ENCODE measurements at regions not wholly inside any gene's neighbourhood (a gene's known extent, or its start where the extent isn't known, plus 50 kb on each side); places are given as distances from the start of the nearest gene placed in this dataset.
"Not testable (repeated sequence)": the region's sequence is repeated elsewhere in the genome, so short reads cannot be mapped to it uniquely, and the experiment has no call there.

DNA sequence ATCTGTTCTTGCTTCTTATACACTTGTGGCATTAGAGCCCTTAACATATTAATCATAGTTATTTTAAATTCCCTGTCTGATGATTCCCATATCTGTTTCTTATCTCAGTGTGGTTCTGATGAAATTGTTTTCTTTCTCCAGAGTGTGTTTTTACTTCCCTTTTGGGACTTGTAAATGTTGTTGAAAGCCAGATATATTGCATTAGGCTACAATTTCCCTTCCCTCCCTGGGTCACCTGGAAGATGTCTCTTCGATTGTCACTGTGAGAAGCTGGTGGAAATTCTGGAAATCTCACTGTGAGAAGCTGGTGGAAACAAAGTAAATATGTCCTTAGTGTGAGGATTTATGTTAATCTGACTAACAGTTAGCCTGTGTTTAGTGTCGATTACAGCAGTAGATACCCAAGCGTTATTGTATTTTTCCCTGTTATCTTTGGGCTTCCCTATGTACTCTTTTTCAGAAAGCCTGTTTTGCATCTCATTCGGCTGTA is 717.3 kb downstream of the TRHDE start (continued):
- TF ChIP-seq RFX5 (IDR thresholded peaks at IDR 0.05; ENCODE audit: borderline replicate concordance, low read depth, low read length), result no peak

DNA sequence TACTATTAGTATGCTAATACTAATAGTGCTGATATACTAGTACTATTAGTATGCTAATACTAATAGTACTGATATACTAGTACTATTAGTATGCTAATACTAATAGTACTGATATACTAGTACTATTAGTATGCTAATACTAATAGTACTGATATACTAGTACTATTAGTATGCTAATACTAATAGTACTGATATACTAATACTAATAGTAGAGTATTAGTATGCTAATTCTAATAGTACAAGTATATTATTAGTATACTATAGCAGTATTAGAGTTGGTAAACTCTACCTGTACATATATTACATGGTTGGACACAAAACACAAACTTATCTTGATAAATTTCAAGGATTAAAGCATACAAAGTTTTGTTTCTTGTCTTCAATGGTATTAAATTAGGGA is 722.9 kb downstream of the TRHDE start:
- H3K4ac ChIP-seq (replicated peaks; ENCODE audit: insufficient read length, low read depth, low read length); H3K4me2 ChIP-seq (ENCODE audit: insufficient read depth in 1 of 2, low read depth in 2 of 2, low read length in 2 of 2); H3K23me2 ChIP-seq (ENCODE audit: low read depth, low read length); H2BK20ac ChIP-seq (ENCODE audit: low read length); H3K9ac ChIP-seq (replicated peaks in 1 of 4; ENCODE audit: extremely low read depth in 1 of 4, low read depth in 3 of 4, low read length in 3 of 4); H3K27ac ChIP-seq (ENCODE audit: low read depth, low read length); H3K9me3 ChIP-seq (ENCODE audit: insufficient read depth in 2 of 2, low read depth in 1 of 2, low read length in 1 of 2); DNase-seq (ENCODE audit: low read depth in 1 of 2, low spot score in 2 of 2); H4K91ac ChIP-seq (replicated peaks; ENCODE audit: insufficient read length, low read length); H2AK5ac ChIP-seq (ENCODE audit: low read depth, low read length); H4K5ac ChIP-seq (ENCODE audit: insufficient read length, low read depth, low read length); FAIRE-seq; H2BK15ac ChIP-seq (ENCODE audit: low read length); H3K4me3 ChIP-seq (ENCODE audit: extremely low read depth in 1 of 4, insufficient read depth in 2 of 4, low read depth in 3 of 4, low read length in 4 of 4); H3K14ac ChIP-seq (ENCODE audit: insufficient read length); POLR2A ChIA-PET (ENCODE audit: partially characterized antibody); H3K23ac ChIP-seq (ENCODE audit: insufficient read length); H4K8ac ChIP-seq (ENCODE audit: extremely low read depth, insufficient read depth, low read length); H3K36me3 ChIP-seq (ENCODE audit: control insufficient read depth in 2 of 4, insufficient read depth in 4 of 4, low read length in 3 of 4); H3K79me1 ChIP-seq (ENCODE audit: low read depth, low read length); H2AFZ ChIP-seq (ENCODE audit: low read length); H3K18ac ChIP-seq (ENCODE audit: extremely low read depth, low read length); H2BK120ac ChIP-seq (replicated peaks; ENCODE audit: low read depth, low read length); CTCF ChIA-PET (ENCODE audit: partially characterized antibody); H3K4me1 ChIP-seq (replicated peaks in 1 of 4; ENCODE audit: control insufficient read depth in 3 of 4, insufficient read depth in 4 of 4, low read length in 3 of 4); H3K79me2 ChIP-seq (ENCODE audit: control insufficient read depth in 1 of 2, insufficient read depth in 2 of 2, low read length in 2 of 2); H4K20me1 ChIP-seq (replicated peaks in 1 of 2; ENCODE audit: control insufficient read depth in 1 of 2, insufficient read depth in 2 of 2, low read length in 2 of 2); H2BK5ac ChIP-seq (ENCODE audit: low read depth, low read length); H2BK12ac ChIP-seq (ENCODE audit: low read depth, low read length); H3K27me3 ChIP-seq (replicated peaks in 1 of 4; ENCODE audit: control insufficient read depth in 3 of 4, extremely low read depth in 1 of 4, insufficient read depth in 3 of 4, low read length in 3 of 4); H3K56ac ChIP-seq (replicated peaks; ENCODE audit: insufficient read length, low read depth, low read length): not testable (repeated sequence)

All from H1 (cell line).